ENCODE measurements at regions not wholly inside any gene's neighbourhood (a gene's known extent, or its start where the extent isn't known, plus 50 kb on each side); places are given as distances from the start of the nearest gene placed in this dataset.

GRCh38 chr13:109323338-109323737, 463.0 kb downstream of the IRS2 start:
- Mint-ChIP-seq H3K36me3 (ENCODE audit: insufficient read depth in 1 of 3, low read depth in 3 of 3) (peaks cover 3 to 4% (median 3%) of the 10 kb centered on the region in 3 experiments; a peak in 5 of 7 replicates), H3K27ac (no peak overlapping the region), H3K27me3 (ENCODE audit: low read depth) (no peaks in the 10 kb centered on the region), H3K4me3 (no peak overlapping the region), H3K4me1 (peaks cover 10 to 11% of the 10 kb centered on the region in 2 experiments), H3K9me3 (peaks cover 4 to 5% of the 10 kb centered on the region in 2 experiments; a peak in 4 of 5 replicates)
- Histone ChIP-seq H2BK12ac (ENCODE audit: insufficient read length, low read depth, low read length) (no peak overlapping the region), H3K27me3 (ENCODE audit: insufficient read depth, low read length) (no peaks in the 10 kb centered on the region), H3K56ac (ENCODE audit: insufficient read length, low read depth, low read length) (no peak overlapping the region), H3K4ac (ENCODE audit: low read depth, low read length) (no peak overlapping the region), H3K9ac (ENCODE audit: extremely low read depth, insufficient read length, low read length) (no peak overlapping the region), H2AK5ac (ENCODE audit: insufficient read length, low read length) (no peak overlapping the region), H2AFZ (ENCODE audit: low read length) (no peak overlapping the region), H3K9me3 (ENCODE audit: control insufficient read depth, low read depth, low read length) (no peaks in the 10 kb centered on the region), H3K27ac (ENCODE audit: insufficient read length, low read depth, low read length) (no peak overlapping the region), H4K91ac (ENCODE audit: insufficient read length, low read depth, low read length) (no peak overlapping the region), H4K20me1 (ENCODE audit: control insufficient read depth, insufficient read depth, insufficient read length) (no peaks in the 10 kb centered on the region), H3K14ac (ENCODE audit: insufficient read depth, low read length) (no peak overlapping the region), H2BK120ac (ENCODE audit: low read depth, low read length, poor library complexity, severe bottlenecking) (no peak overlapping the region), H2BK20ac (ENCODE audit: low read depth, low read length, poor library complexity, severe bottlenecking) (no peak overlapping the region), H4K8ac (replicated peaks; ENCODE audit: insufficient read length, low read depth, low read length) (no peak overlapping the region), H2BK5ac (ENCODE audit: insufficient read length, low read length) (no peak overlapping the region), H3K18ac (ENCODE audit: insufficient read length, low read depth, low read length) (no peak overlapping the region), H3K4me2 (ENCODE audit: insufficient read depth, insufficient read length, low read length) (no peak overlapping the region), H4K5ac (ENCODE audit: insufficient read length, low read depth, low read length) (no peak overlapping the region), H3T11ph (ENCODE audit: low read length) (no peak overlapping the region), H3K23ac (ENCODE audit: insufficient read length, low read depth, low read length) (no peak overlapping the region), H3K23me2 (ENCODE audit: insufficient read length, low read depth, low read length, poor library complexity, severe bottlenecking) (no peaks in the 10 kb centered on the region), H3K4me1 (ENCODE audit: insufficient read depth, low read length) (no peaks in the 10 kb centered on the region; the same call in 1 of the 2 replicates), H3K79me1 (ENCODE audit: insufficient read depth, low read depth, low read length, poor library complexity, severe bottlenecking) (no peaks in the 10 kb centered on the region), H2BK15ac (ENCODE audit: low read depth, low read length) (no peak overlapping the region), H3K79me2 (ENCODE audit: insufficient read depth, low read length) (no peaks in the 10 kb centered on the region)
- no peak for TF ChIP-seq CTCF (conservative IDR thresholded peaks at IDR 0.05)
- WGBS (ENCODE audit: extremely low coverage, insufficient read length, low lambda C conversion rate): no CpG with 5 or more reads among the region's 4 CpGs
- no peak for DNase-seq

Measured in H9 (cell line).